Motor neuron (in vitro differentiated cells): ENCODE measurements at regions not wholly inside any gene's neighbourhood (a gene's known extent, or its start where the extent isn't known, plus 50 kb on each side); places are given as distances from the start of the nearest gene placed in this dataset.

Experiments used
- ATAC-seq, 8 experiments: fragments of 200-7000 bp; cut with Tn5 transposase; replicated peaks in 6 of 8; 2 replicates each; pipeline ENCODE4 v1.8.0; 2021; ENCODE audit warnings: mild to moderate bottlenecking in 8 of 8, moderate library complexity in 8 of 8
- H3K27ac ChIP-seq, 2 donors: fragments of 250-450 bp; sonication (Bioruptor Pico); 2 replicates each; pipeline ENCODE4 v1.9.0; 2021; ENCODE audit warnings: antibody characterized with exemption in 2 of 2, mild to moderate bottlenecking in 2 of 2, moderate library complexity in 1 of 2
- H3K4me1 ChIP-seq, 2 donors: fragments of 250-450 bp; sonication (Bioruptor Pico); replicated peaks in 1 of 2; 2 replicates each; pipeline ENCODE4 v1.6.1; 2021; ENCODE audit warnings: antibody characterized with exemption in 2 of 2, mild to moderate bottlenecking in 2 of 2, moderate library complexity in 1 of 2
- H3K4me3 ChIP-seq, 5 donors: fragments of 250-450 bp; sonication (Bioruptor Pico); 2 replicates each; pipeline ENCODE4 v1.9.0; 2021; ENCODE audit warnings: antibody characterized with exemption in 5 of 5, mild to moderate bottlenecking in 5 of 5, moderate library complexity in 4 of 5
- WGBS, 10 experiments: fragments of 450-650 bp; shearing (Covaris generic); methylation state at CpG; one replicate each; pipeline ENCODE4 v1.0.0; 2022; 5-methylcytosine and 5-hydroxymethylcytosine counted together
- in situ Hi-C, 9 experiments: fragments of 400-800 bp; cut with MboI; loops; one replicate each; pipeline ENCODE4 v1.15.0; 2021; ENCODE audit warnings: low sequenced_read_pairs in 9 of 9, low pct_unique_long_range_greater_than_20kb in 2 of 9; ENCODE audit not compliant: unreplicated experiment in 9 of 9

- no peak for ATAC-seq
- in situ Hi-C loops, result no loop called here
- H3K27ac ChIP-seq, result no peak overlapping the region
Observed at GRCh38 chr12:105967038-105967776, 171.5 kb downstream of the NUAK1 start.

GRCh38 chr12:105968025-105968424 lies 170.7 kb downstream of the NUAK1 start:
- ATAC-seq, result no peak
- 83 to 100% (median 100%) methylated on average over 1 of the region's 1 CpG; no CpG with 5 or more reads in 1 of the 10 experiments for WGBS, 10 experiments
- in situ Hi-C loops, result no loop called here
- Histone ChIP-seq H3K4me1 (no peaks in the 10 kb centered on the region), H3K4me3 (no peak overlapping the region), H3K27ac (no peak overlapping the region)

More at GRCh38 chr12:105967038-105967776, 171.5 kb downstream of the NUAK1 start:
- WGBS, 10 experiments, result 25 to 96% (median 74%) methylated on average over 1 to 5 of the region's 5 CpGs
- Histone ChIP-seq H3K4me3 (no peak overlapping the region), H3K4me1 (no peaks in the 10 kb centered on the region)

GRCh38 chr12:105970885-105971284 lies 167.9 kb downstream of the NUAK1 start:
- no peak overlapping the region for H3K27ac ChIP-seq
- ATAC-seq, result no peak
- WGBS, 10 experiments, result 64 to 100% (median 79%) methylated on average over 1 to 2 of the region's 2 CpGs; no CpG with 5 or more reads in 5 of the 10 experiments
- H3K4me3 ChIP-seq, result no peak overlapping the region
- H3K4me1 ChIP-seq, result no peaks in the 10 kb centered on the region
- in situ Hi-C loops, result no loop called here

- H3K4me1 ChIP-seq, result peaks cover 16 to 17% of the 10 kb centered on the region in 2 donors
- H3K27ac ChIP-seq, result no peak overlapping the region
- WGBS, 10 experiments, result 70 to 95% (median 92%) methylated on average over 1 to 4 of the region's 4 CpGs; no CpG with 5 or more reads in 5 of the 10 experiments
- no peak for ATAC-seq
- in situ Hi-C loops, result no loop called here
- H3K4me3 ChIP-seq, result no peak overlapping the region
Observed at GRCh38 chr12:105974738-105975137, 164.0 kb downstream of the NUAK1 start.

- Histone ChIP-seq H3K27ac (no peak overlapping the region), H3K4me1 (peaks cover 22% of the 10 kb centered on the region in 2 donors), H3K4me3 (no peak overlapping the region)
- in situ Hi-C loops, result no loop called here
- WGBS, 10 experiments, result 67 to 100% (median 75%) methylated on average over 1 to 2 of the region's 2 CpGs; no CpG with 5 or more reads in 3 of the 10 experiments
- ATAC-seq, result no peak
Observed at GRCh38 chr12:105975351-105975750, 163.4 kb downstream of the NUAK1 start.

GRCh38 chr12:105977236-105977635 lies 161.5 kb downstream of the NUAK1 start:
- H3K27ac ChIP-seq, result no peak overlapping the region
- in situ Hi-C loops, result no loop called here
- WGBS, 10 experiments, result 69 to 100% (median 94%) methylated on average over 1 to 3 of the region's 3 CpGs
- H3K4me3 ChIP-seq, result no peak overlapping the region
- H3K4me1 ChIP-seq, result peaks cover 26 to 31% of the 10 kb centered on the region in 2 donors
- ATAC-seq, result no peak

- H3K27ac ChIP-seq, result no peak overlapping the region
- H3K4me1 ChIP-seq, result peaks cover 26 to 31% of the 10 kb centered on the region in 2 donors
- WGBS, 10 experiments, result 13 to 100% (median 80%) methylated on average over 1 of the region's 1 CpG; no CpG with 5 or more reads in 5 of the 10 experiments
- in situ Hi-C loops, result no loop called here
- ATAC-seq, result peak in 2 of 8 experiments; percentile 22 to 47
- no peak overlapping the region for H3K4me3 ChIP-seq
Observed at GRCh38 chr12:105977652-105978051, 161.1 kb downstream of the NUAK1 start.

- 26 to 100% (median 56%) methylated on average over 1 to 3 of the region's 3 CpGs; no CpG with 5 or more reads in 1 of the 10 experiments for WGBS, 10 experiments
- no peak overlapping the region for H3K27ac ChIP-seq
- H3K4me1 ChIP-seq, result peaks cover 26 to 31% of the 10 kb centered on the region in 2 donors
- in situ Hi-C loops, result no loop called here
- no peak for ATAC-seq
- H3K4me3 ChIP-seq, result no peak overlapping the region
Observed at GRCh38 chr12:105978276-105978675, 160.5 kb downstream of the NUAK1 start.

GRCh38 chr12:105978686-105979085 lies 160.1 kb downstream of the NUAK1 start:
- in situ Hi-C loops, result no loop called here
- no peak overlapping the region for H3K4me3 ChIP-seq
- H3K4me1 ChIP-seq, result peaks cover 26 to 31% of the 10 kb centered on the region in 2 donors
- ATAC-seq, result no peak
- WGBS, 10 experiments, result 0 to 100% (median 52%) methylated on average over 1 to 3 of the region's 3 CpGs; no CpG with 5 or more reads in 5 of the 10 experiments
- H3K27ac ChIP-seq, result no peak overlapping the region

GRCh38 chr12:105980085-105980484 lies 158.7 kb downstream of the NUAK1 start:
- in situ Hi-C loops, result no loop called here

GRCh38 chr12:105980533-105980932 lies 158.2 kb downstream of the NUAK1 start:
- Histone ChIP-seq H3K4me1 (peaks cover 26 to 31% of the 10 kb centered on the region in 2 donors), H3K4me3 (no peak overlapping the region), H3K27ac (no peak overlapping the region)
- ATAC-seq, result peak in 2 of 8 experiments; percentile 8 to 48
- in situ Hi-C loops, result no loop called here
- WGBS, 10 experiments, result 57 to 100% (median 74%) methylated on average over 1 to 4 of the region's 5 CpGs; no CpG with 5 or more reads in 4 of the 10 experiments

More at GRCh38 chr12:105980085-105980484, 158.7 kb downstream of the NUAK1 start:
- Histone ChIP-seq H3K4me3 (no peak overlapping the region), H3K4me1 (peaks cover 26 to 31% of the 10 kb centered on the region in 2 donors), H3K27ac (no peak overlapping the region)
- 63 to 100% (median 100%) methylated on average over 1 of the region's 1 CpG; no CpG with 5 or more reads in 2 of the 10 experiments for WGBS, 10 experiments
- ATAC-seq, result peak in 5 of 8 experiments; percentile 37 to 80 (median 44)

GRCh38 chr12:105982022-105982421 lies 156.7 kb downstream of the NUAK1 start:
- in situ Hi-C loops, result no loop called here
- no peak overlapping the region for H3K27ac ChIP-seq
- 0 to 93% (median 73%) methylated on average over 1 to 6 of the region's 6 CpGs; no CpG with 5 or more reads in 1 of the 10 experiments for WGBS, 10 experiments
- no peak overlapping the region for H3K4me3 ChIP-seq
- no peak for ATAC-seq
- H3K4me1 ChIP-seq, result peaks cover 26 to 31% of the 10 kb centered on the region in 2 donors

- in situ Hi-C loops, result no loop called here
- peak in 1 of 8 experiments; percentile 62 for ATAC-seq
- Histone ChIP-seq H3K4me3 (no peak overlapping the region), H3K4me1 (peaks cover 18 to 24% of the 10 kb centered on the region in 2 donors), H3K27ac (no peak overlapping the region)
- 12 to 83% (median 56%) methylated on average over 1 to 7 of the region's 7 CpGs; no CpG with 5 or more reads in 4 of the 10 experiments for WGBS, 10 experiments
Observed at GRCh38 chr12:105983622-105984320, 155.0 kb downstream of the NUAK1 start.
